ENCODE measurements at regions not wholly inside any gene's neighbourhood (a gene's known extent, or its start where the extent isn't known, plus 50 kb on each side); places are given as distances from the start of the nearest gene placed in this dataset.

GRCh38 chr3:6437631-6438030 is 423.3 kb upstream of the GRM7 start:
- TF ChIP-seq CTCF (IDR thresholded peaks at IDR 0.05; ENCODE audit: insufficient read depth, low read depth, low read length, missing control alignments) = no peak
- no peak overlapping the region for H3K4me3 ChIP-seq (ENCODE audit: low read depth, low read length)
- no peak for DNase-seq (ENCODE audit: low read depth)

- DNase-seq (ENCODE audit: low read depth) = no peak
- H3K4me3 ChIP-seq (ENCODE audit: low read depth, low read length) = no peak overlapping the region
- no peak for TF ChIP-seq CTCF (IDR thresholded peaks at IDR 0.05; ENCODE audit: insufficient read depth, low read depth, low read length, missing control alignments)
Measured at GRCh38 chr3:6438031-6438430, 422.9 kb upstream of the GRM7 start.

- H3K4me3 ChIP-seq (ENCODE audit: low read depth, low read length) = no peak overlapping the region
- TF ChIP-seq CTCF (IDR thresholded peaks at IDR 0.05; ENCODE audit: insufficient read depth, low read depth, low read length, missing control alignments) = no peak
- no peak for DNase-seq (ENCODE audit: low read depth)
Measured at GRCh38 chr3:6439226-6439625, 421.7 kb upstream of the GRM7 start.

GRCh38 chr3:6439824-6440223 is 421.1 kb upstream of the GRM7 start:
- no peak for DNase-seq (ENCODE audit: low read depth)
- H3K4me3 ChIP-seq (ENCODE audit: low read depth, low read length) = no peak overlapping the region
- TF ChIP-seq CTCF (IDR thresholded peaks at IDR 0.05; ENCODE audit: insufficient read depth, low read depth, low read length, missing control alignments) = no peak

- H3K4me3 ChIP-seq (ENCODE audit: low read depth, low read length) = no peak overlapping the region
- peak; percentile 38 for DNase-seq (ENCODE audit: low read depth)
- TF ChIP-seq CTCF (IDR thresholded peaks at IDR 0.05; ENCODE audit: insufficient read depth, low read depth, low read length, missing control alignments) = no peak
Measured at GRCh38 chr3:6444888-6445658, 415.8 kb upstream of the GRM7 start.

- peak; percentile 13 for DNase-seq (ENCODE audit: low read depth)
- H3K4me3 ChIP-seq (ENCODE audit: low read depth, low read length) = no peak overlapping the region
- no peak for TF ChIP-seq CTCF (IDR thresholded peaks at IDR 0.05; ENCODE audit: insufficient read depth, low read depth, low read length, missing control alignments)
Measured at GRCh38 chr3:6447166-6447801, 413.6 kb upstream of the GRM7 start.
